GM18861 (cell line): ENCODE measurements at regions not wholly inside any gene's neighbourhood (a gene's known extent, or its start where the extent isn't known, plus 50 kb on each side); places are given as distances from the start of the nearest gene placed in this dataset.
A peak's percentile ranks its signal among the peaks of the same experiment; 100 is the strongest.
"Not testable (repeated sequence)": the region's sequence is repeated elsewhere in the genome, so short reads cannot be mapped to it uniquely, and the experiment has no call there.

Experiments used
- ATAC-seq: cut with Tn5 transposase; IDR thresholded peaks from one replicate; pipeline ENCODE4 v1.9.1; 2021; ENCODE audit not compliant: unreplicated experiment

- ATAC-seq, result no peak
Observed at GRCh38 chr2:67076239-67076624, 320.9 kb upstream of the ETAA1 start.

GRCh38 chr2:67079729-67080128 lies 317.4 kb upstream of the ETAA1 start:
- ATAC-seq, result no peak

GRCh38 chr2:67082813-67083212 lies 314.3 kb upstream of the ETAA1 start:
- no peak for ATAC-seq

- no peak for ATAC-seq
Observed at GRCh38 chr2:67083951-67084350, 313.2 kb upstream of the ETAA1 start.

GRCh38 chr2:67085146-67085545 lies 312.0 kb upstream of the ETAA1 start:
- no peak for ATAC-seq

GRCh38 chr2:67091681-67092080 lies 305.5 kb upstream of the ETAA1 start:
- ATAC-seq, result no peak

- ATAC-seq, result no peak
Observed at GRCh38 chr2:67095121-67095520, 302.0 kb upstream of the ETAA1 start.

GRCh38 chr2:67096886-67097285 lies 300.2 kb upstream of the ETAA1 start:
- no peak for ATAC-seq

- no peak for ATAC-seq
Observed at GRCh38 chr2:67103157-67103556, 294.0 kb upstream of the ETAA1 start.

GRCh38 chr2:67108231-67108630 lies 288.9 kb upstream of the ETAA1 start:
- no peak for ATAC-seq

- no peak for ATAC-seq
Observed at GRCh38 chr2:67124531-67124930, 272.6 kb upstream of the ETAA1 start.

- no peak for ATAC-seq
Observed at GRCh38 chr2:67130531-67131256, 266.4 kb upstream of the ETAA1 start.

- ATAC-seq, result no peak
Observed at GRCh38 chr2:67131257-67131609, 265.9 kb upstream of the ETAA1 start.

GRCh38 chr2:67132441-67132940 lies 264.6 kb upstream of the ETAA1 start:
- not testable (repeated sequence) for ATAC-seq

- no peak for ATAC-seq
Observed at GRCh38 chr2:67135208-67135607, 261.9 kb upstream of the ETAA1 start.

GRCh38 chr2:67137699-67138098 lies 259.4 kb upstream of the ETAA1 start:
- ATAC-seq, result no peak

GRCh38 chr2:67142071-67142470 lies 255.1 kb upstream of the ETAA1 start:
- no peak for ATAC-seq

GRCh38 chr2:67142741-67143140 lies 254.4 kb upstream of the ETAA1 start:
- ATAC-seq, result no peak

GRCh38 chr2:67145851-67146250 lies 251.3 kb upstream of the ETAA1 start:
- no peak for ATAC-seq

GRCh38 chr2:67156796-67157195 lies 240.3 kb upstream of the ETAA1 start:
- ATAC-seq, result no peak

GRCh38 chr2:67158718-67159117 lies 238.4 kb upstream of the ETAA1 start:
- ATAC-seq, result no peak

- peak; percentile 83 for ATAC-seq
Observed at GRCh38 chr2:67159929-67160328, 237.2 kb upstream of the ETAA1 start.
